ENCODE measurements at regions not wholly inside any gene's neighbourhood (a gene's known extent, or its start where the extent isn't known, plus 50 kb on each side); places are given as distances from the start of the nearest gene placed in this dataset.
A peak's percentile ranks its signal among the peaks of the same experiment; 100 is the strongest.

- DNase-seq, result no peak
These were observed 239.9 kb upstream of the TBC1D5 start for GRCh38 chr3:17982211-17982880.

- no peak for DNase-seq
These were observed 238.4 kb upstream of the TBC1D5 start for GRCh38 chr3:17980863-17981262.

DNA sequence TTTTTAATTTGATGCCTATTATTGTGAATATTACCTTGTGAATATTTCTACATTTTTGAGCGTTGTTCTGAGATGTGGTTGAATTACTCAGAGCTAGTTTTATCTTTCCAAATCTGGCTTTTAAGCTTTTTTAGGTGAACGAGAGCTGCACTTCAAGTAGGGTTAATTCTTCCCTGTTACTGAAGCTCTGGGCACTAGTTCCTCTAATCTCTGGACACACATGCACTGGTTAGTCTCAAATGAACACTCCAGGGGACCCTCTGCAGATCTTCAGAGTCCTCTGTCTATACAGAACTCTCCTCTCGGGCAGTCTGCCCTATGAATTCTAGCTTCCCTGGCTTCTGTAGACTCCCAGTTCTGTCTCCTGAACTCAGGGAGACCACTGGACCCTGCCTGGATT lies 237.5 kb upstream of the TBC1D5 start:
- DNase-seq, result no peak

DNA sequence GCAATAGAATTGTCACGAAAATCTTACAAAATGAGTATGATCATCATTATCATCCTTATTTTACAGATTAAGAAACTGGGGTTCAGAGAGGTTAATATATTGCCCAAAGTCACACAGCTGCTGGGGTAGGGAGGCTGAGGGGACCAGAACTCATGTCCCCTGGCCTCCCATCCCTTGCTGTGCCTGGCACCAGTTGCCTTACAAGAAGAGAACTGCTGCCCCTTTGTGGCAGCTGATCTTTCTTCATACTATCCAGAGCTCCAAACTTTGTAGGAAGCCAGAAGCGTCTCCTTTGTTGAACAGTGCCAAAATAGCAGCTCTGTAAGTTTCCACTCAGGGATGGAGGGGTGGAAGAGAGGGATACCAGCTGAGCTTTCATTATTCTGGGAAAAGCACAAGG lies 236.8 kb upstream of the TBC1D5 start:
- DNase-seq, result peak in 2 of 4 experiments; percentile 23 to 31

- DNase-seq, result no peak
These were observed 231.9 kb upstream of the TBC1D5 start for GRCh38 chr3:17974206-17974841.

GRCh38 chr3:17972959-17973906 lies 230.8 kb upstream of the TBC1D5 start:
- DNase-seq, result no peak

- peak in 2 of 4 experiments; percentile 5 to 23 for DNase-seq
These were observed 230.0 kb upstream of the TBC1D5 start for GRCh38 chr3:17972476-17972875.

- no peak for DNase-seq
These were observed 229.6 kb upstream of the TBC1D5 start for GRCh38 chr3:17972030-17972429.

DNA sequence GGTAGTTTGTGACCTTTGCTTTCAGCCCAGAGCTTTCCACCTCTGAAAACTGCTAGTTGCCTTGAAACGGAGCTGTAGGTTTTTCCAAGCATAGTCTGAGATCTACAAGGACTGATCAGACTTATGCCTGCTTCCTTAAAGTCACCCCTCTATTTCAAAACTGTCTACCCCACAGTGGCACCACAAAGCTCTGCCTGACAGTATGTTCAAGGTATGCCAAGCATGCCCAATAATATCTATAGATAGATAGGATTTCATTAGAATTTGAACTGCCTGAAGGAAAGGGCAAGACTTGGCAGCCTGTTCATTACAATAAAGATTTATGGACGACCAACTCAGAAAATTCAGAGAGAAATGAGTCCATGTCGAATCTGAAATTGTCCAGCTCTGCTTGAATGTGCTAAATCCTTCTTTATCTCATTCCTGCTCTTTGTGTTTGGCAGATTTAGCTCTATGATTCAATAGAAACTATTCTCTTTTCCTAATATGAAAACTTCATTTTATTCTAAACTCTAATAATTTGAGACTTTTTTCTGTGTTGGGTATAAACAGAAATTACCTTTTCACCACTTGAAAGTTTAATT lies 227.6 kb upstream of the TBC1D5 start:
- no peak for DNase-seq

- DNase-seq, result no peak
These were observed 226.8 kb upstream of the TBC1D5 start for GRCh38 chr3:17969244-17969643.

GRCh38 chr3:17967953-17968607 lies 225.6 kb upstream of the TBC1D5 start:
- no peak for DNase-seq

DNA sequence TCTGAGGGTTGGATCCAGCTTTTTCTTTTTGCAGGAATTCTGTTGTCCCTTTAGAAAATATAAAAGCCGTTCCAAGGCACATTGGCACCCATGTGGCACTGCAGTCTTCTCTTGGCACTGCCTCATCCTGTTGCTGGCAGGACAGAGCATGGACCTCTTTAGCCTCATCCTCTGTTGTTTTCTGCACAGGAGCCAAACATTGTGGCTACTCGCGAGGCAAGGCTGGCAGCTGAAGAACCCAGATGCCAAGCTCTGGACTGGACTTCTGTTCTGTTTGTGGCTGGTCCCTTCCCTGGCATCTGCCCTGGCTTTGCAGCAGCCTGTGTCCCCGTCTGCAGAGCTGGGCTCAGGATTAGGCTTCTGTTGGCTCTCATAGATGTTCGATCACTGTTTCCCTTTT lies 224.7 kb upstream of the TBC1D5 start:
- no peak for DNase-seq

DNA sequence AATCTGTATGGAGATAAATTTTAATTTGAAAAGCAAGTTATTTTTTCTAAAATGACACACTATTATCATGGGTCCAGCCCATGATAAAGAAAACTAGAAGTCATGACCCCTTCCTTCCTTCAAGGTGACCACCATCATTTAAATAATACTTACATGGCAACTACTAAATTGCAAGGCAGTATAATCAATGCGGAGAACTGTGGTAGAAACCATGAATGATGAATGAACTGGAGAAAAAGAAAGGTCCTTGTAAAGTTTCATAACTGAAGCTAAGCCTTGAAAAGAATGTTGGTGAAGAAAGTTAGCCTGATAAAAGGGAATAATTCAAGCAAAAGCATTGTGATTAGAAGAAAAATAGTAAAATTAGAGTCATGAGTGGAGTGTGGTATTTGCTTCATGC lies 222.9 kb upstream of the TBC1D5 start:
- no peak for DNase-seq

DNA sequence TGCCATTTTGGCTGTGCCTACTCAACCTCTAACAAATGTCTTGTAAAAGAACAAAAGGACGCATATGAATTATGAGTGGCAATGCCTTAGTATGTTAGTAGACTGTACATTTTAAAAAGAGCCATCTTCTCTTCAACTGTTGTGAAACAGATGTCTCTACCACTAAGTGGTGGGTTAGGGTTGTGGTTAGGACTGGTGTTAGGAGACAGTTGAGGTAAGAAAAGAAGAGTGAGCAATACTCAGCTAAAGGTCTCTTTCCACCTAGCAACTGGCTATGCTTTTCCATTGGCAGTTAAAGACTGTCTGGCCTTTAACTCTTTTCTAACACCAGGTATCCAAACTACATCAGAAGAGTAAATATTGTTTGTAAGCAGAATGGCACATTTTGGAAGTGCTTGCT lies 221.7 kb upstream of the TBC1D5 start:
- DNase-seq, result no peak

GRCh38 chr3:17955411-17955810 lies 213.0 kb upstream of the TBC1D5 start:
- DNase-seq, result no peak

- DNase-seq, result no peak
These were observed 212.4 kb upstream of the TBC1D5 start for GRCh38 chr3:17954801-17955200.

GRCh38 chr3:17951241-17951640 lies 208.8 kb upstream of the TBC1D5 start:
- DNase-seq, result no peak

GRCh38 chr3:17949101-17949500 lies 206.7 kb upstream of the TBC1D5 start:
- DNase-seq, result peak in 1 of 4 experiments; percentile 14

DNA sequence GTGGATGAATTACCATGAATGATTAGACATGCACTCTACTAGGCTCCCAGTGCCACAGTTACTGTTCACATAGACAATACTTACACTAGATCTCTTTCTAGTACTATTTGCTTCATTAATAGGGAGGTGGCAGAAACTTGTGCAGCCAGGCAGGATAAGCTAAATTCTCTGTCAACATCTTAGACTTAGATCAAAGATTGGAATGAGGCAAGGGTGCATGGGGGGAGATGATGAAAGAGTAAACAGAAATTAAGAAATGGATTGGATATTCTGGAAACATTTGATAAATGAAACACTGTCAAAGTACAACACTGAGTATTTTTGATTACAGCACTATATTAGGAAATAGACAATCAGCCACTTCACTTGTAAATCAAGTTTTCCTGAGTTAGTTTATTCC lies 205.4 kb upstream of the TBC1D5 start:
- no peak for DNase-seq

DNA sequence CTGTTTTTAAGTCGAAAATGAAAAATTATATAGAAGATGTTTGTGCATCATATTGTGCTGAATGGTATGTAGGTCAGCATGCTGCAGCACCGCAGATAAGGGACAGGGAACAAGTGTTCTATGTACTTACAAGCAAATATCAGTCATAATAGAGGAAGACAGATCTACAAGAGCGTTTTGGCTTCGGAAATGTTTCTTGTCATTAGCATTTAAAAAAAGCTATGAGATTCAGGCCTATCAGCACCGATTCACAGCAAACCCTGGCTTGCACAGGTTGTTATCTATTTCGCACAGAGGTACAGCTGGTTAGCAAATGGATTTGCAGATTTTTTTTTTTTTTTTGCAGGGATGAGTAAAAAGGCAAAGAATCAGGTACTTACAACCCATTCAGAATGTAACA lies 204.2 kb upstream of the TBC1D5 start:
- DNase-seq, result no peak

- peak in 1 of 4 experiments; percentile 3 for DNase-seq
These were observed 203.5 kb upstream of the TBC1D5 start for GRCh38 chr3:17945799-17946399.

All from suppressor macrophage (primary cell).